ENCODE measurements at regions not wholly inside any gene's neighbourhood (a gene's known extent, or its start where the extent isn't known, plus 50 kb on each side); places are given as distances from the start of the nearest gene placed in this dataset.

DNA sequence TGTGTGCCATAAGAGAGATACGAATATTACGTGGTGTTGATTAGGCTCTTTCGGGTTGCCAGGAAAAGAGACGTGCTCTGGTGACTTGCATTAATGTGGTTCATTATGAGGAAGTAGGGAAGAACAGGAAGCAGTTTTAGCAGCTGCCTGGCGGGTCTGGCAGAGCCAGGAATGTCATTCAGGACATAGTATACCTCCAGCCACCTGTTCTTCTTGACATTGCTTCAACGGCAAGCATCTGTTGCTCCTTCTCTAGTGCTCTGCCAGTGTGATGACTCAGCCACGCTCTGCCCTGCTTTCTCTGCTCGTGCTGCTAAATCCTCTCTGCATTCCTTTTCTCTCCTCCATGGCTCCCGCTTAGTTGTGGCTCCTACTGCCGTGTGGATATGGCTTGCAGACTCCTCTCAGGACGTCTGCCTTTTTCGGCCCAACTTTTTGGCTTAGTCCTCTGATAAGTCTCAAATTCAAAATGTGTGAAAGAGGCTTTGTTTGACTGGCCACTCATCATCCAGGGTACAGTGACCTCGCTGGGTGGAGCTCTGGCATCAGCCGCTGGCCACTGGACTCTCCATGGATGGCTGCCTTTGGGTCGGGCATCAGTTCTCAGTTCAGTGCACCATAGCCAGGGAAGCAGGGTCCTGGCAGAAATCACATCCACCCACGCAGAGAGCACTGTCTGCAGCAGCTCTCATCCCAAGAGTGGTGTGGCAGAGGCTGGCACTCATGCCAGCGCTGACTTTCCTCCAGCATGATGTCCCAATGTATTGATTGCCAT, 89.3 kb upstream of the KLF3 start:
- no peak overlapping the region for H3K4me3 ChIP-seq (ENCODE audit: low read depth, low read length)
- TF ChIP-seq, protein P1, sequence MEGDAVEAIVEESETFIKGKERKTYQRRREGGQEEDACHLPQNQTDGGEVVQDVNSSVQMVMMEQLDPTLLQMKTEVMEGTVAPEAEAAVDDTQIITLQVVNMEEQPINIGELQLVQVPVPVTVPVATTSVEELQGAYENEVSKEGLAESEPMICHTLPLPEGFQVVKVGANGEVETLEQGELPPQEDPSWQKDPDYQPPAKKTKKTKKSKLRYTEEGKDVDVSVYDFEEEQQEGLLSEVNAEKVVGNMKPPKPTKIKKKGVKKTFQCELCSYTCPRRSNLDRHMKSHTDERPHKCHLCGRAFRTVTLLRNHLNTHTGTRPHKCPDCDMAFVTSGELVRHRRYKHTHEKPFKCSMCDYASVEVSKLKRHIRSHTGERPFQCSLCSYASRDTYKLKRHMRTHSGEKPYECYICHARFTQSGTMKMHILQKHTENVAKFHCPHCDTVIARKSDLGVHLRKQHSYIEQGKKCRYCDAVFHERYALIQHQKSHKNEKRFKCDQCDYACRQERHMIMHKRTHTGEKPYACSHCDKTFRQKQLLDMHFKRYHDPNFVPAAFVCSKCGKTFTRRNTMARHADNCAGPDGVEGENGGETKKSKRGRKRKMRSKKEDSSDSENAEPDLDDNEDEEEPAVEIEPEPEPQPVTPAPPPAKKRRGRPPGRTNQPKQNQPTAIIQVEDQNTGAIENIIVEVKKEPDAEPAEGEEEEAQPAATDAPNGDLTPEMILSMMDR (IDR thresholded peaks at IDR 0.05; ENCODE audit: low read depth, low read length): no peak

DNA sequence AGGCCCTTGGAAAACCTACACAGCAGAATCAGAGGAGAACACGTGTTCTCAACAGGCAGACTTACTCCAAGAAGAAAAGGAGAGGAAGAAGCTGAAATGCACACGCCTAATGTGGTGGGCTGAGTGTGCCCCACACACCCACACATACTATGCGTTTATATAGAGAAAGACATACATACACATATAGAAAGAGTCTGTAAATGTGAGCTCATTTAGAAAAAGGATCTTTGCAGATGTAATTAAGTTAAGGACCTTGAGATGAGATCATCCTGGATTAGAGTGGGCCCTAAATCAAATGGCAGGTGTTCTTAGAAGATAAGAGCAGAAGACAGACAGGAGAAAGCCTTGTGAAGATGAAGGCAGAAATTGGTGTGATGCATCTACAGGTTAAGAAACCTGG, 87.2 kb upstream of the KLF3 start:
- TF ChIP-seq, protein P1 (IDR thresholded peaks at IDR 0.05; ENCODE audit: low read depth, low read length): no peak
- H3K4me3 ChIP-seq (ENCODE audit: low read depth, low read length): no peak overlapping the region

DNA sequence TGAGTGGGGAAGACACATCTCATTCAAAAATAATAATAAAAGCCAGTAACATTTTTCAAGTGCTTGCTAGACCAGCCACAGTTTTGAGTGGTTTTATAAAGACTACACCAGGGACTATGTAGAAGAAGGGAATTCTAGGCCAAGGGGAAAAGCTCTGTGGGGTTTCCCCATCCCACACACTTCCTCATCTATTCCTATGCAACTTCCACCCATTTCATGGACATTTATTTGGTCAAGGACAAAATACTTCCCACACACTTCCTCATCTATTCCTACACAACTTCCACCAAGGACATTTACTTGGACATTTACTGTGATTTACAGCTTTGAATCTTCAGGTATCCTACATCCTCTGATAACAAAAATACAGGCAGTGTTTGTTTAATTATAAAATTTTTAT, 86.5 kb upstream of the KLF3 start:
- no peak overlapping the region for H3K4me3 ChIP-seq (ENCODE audit: low read depth, low read length)
- TF ChIP-seq, protein P1 (IDR thresholded peaks at IDR 0.05; ENCODE audit: low read depth, low read length): no peak

DNA sequence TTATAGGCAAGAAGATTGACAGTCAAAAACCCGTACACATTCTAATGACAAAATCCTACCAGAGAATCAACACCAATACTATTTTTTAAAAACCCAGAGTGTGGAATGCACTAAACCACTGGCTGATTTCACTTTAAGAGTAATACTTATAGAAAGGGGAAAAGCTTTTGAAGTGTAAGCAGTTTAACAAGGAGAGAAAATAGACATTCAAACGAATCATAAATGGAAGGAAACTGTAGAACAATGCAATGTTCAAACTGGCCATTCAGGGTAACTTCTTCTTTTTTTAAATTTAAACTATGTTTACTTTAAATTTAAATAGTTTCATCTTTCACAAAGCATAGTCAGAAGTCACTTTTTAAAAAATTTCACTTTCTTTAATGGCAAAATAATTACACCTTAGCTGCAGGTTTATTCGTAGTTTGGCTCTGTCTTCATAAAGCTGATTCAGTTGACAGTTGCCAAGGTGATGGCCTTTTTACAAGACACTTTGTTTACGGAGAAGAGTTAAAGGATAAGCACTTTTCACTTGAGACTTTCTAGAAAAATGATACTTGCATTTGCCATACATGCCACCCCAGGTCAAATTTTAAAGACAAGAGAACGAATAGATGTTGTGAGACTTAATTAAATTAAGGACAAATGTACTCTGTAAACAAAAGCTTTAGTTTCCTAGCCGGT, 82.4 kb upstream of the KLF3 start:
- no peak overlapping the region for H3K4me3 ChIP-seq (ENCODE audit: low read depth, low read length)
- TF ChIP-seq, protein P1 (IDR thresholded peaks at IDR 0.05; ENCODE audit: low read depth, low read length): no peak

DNA sequence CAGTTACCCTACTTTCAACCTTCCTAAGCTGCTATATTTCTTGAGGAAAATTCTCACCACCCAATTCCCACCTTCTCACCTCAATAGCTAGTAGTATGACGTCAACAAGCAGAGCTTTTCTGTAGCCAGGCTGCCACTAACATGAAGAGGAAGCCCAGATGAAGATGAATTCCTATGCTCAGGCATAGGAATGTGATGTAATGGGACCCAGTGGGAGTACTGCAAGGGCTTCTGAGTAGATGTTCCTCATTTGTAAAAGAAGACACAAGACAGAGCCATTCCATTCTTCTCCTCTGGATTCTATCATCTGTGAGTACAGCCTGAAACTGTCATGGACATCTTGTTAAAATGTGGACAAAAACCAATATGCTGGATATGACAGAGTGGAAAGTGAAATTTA, 81.6 kb upstream of the KLF3 start:
- TF ChIP-seq, protein P1 (IDR thresholded peaks at IDR 0.05; ENCODE audit: low read depth, low read length): no peak
- no peak overlapping the region for H3K4me3 ChIP-seq (ENCODE audit: low read depth, low read length)

- TF ChIP-seq, protein P1 (IDR thresholded peaks at IDR 0.05; ENCODE audit: low read depth, low read length): no peak
- H3K4me3 ChIP-seq (ENCODE audit: low read depth, low read length): no peak overlapping the region
These were observed 81.0 kb upstream of the KLF3 start for GRCh38 chr4:38582889-38583470.

GRCh38 chr4:38585871-38586270, 78.1 kb upstream of the KLF3 start:
- no peak overlapping the region for H3K4me3 ChIP-seq (ENCODE audit: low read depth, low read length)
- TF ChIP-seq, protein P1 (IDR thresholded peaks at IDR 0.05; ENCODE audit: low read depth, low read length): no peak

Measured in WI38 (cell line).